GM20000 (cell line): ENCODE measurements at regions not wholly inside any gene's neighbourhood (a gene's known extent, or its start where the extent isn't known, plus 50 kb on each side); places are given as distances from the start of the nearest gene placed in this dataset.

Experiments
- DNase-seq: peaks from one replicate; pipeline ENCODE4 v3.0.0; 2012; ENCODE audit warnings: low spot score
- TF ChIP-seq, protein P1 (sequence below): IDR thresholded peaks from 2 replicates; pipeline ENCODE4 v1.5.1; 2012; ENCODE audit warnings: mild to moderate bottlenecking, control low read depth; ENCODE audit errors: extremely low read depth, missing control alignments

DNA sequence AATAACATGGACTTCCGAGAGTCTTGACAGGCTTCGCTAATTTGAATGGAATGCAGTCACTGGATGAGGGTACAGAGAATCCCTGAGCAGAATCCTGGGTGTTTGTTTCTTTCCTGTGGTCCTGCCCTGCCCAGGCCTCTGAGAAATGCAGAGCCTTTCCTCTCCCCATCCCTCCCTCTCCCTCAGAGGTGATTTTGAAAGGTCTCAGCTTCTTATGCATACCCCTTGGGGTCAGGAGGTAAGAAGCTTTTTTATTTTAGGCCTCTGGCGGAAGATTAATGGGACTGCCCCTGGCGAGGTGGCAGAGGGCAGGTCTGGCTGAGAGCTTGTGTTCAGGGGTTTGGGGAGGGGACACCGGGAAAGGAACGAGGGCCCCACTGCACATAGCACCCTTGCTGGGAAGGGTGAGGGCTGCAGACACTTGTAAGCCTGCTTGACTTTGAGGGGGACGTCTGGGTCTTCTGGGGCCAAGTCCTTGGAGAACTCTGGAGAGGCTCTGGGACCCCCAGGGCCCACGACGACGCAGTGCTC is 116.5 kb upstream of the SLC45A1 start:
- no peak for DNase-seq
- TF ChIP-seq, protein P1, sequence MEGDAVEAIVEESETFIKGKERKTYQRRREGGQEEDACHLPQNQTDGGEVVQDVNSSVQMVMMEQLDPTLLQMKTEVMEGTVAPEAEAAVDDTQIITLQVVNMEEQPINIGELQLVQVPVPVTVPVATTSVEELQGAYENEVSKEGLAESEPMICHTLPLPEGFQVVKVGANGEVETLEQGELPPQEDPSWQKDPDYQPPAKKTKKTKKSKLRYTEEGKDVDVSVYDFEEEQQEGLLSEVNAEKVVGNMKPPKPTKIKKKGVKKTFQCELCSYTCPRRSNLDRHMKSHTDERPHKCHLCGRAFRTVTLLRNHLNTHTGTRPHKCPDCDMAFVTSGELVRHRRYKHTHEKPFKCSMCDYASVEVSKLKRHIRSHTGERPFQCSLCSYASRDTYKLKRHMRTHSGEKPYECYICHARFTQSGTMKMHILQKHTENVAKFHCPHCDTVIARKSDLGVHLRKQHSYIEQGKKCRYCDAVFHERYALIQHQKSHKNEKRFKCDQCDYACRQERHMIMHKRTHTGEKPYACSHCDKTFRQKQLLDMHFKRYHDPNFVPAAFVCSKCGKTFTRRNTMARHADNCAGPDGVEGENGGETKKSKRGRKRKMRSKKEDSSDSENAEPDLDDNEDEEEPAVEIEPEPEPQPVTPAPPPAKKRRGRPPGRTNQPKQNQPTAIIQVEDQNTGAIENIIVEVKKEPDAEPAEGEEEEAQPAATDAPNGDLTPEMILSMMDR, result no peak

DNA sequence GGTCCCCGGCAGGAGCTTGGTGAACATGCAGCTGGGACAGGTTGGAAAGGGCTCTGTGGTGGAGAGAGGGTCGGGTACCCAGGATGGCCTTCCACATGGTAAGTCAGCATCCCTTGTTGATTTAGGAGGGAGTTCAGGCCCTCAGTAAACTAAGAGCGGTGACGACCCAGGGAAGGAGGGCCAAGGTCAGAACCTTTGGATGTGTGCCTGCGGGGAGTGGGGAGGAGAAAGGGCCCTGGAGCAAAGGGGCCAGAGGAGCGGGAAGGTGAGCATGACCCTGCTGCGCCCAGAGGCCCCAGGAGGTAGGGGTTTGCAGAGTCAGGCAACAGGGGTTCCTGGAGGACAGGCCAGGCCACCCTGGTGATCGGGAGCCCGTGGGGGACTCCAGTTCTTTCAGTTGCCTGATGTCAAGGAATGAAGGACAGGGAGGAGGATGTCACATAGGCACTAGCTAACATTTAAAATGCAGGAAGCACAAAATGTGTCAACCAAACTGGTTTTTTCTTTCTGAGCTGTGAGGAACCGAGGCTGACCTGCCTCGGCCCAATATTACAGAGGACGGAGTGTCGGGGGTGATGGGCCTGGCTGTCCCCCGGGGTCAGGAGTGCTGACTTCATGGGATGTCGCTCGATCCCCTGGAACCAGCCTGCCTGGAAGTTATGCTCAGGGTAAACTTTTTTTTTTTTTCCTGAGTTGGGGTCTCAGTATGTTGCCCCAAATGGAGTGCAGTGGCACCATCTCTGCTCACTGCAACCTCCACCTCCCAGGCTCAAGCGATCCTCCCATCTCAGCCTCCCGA is 117.4 kb upstream of the SLC45A1 start:
- no peak for DNase-seq
- TF ChIP-seq, protein P1, result no peak

GRCh38 chr1:8198522-8198921 is 119.4 kb upstream of the SLC45A1 start:
- no peak for DNase-seq
- TF ChIP-seq, protein P1, result no peak

- DNase-seq, result no peak
- TF ChIP-seq, protein P1, result no peak
Observed at GRCh38 chr1:8197493-8198282, 120.2 kb upstream of the SLC45A1 start.

GRCh38 chr1:8194481-8195227 is 123.3 kb upstream of the SLC45A1 start:
- DNase-seq, result no peak
- TF ChIP-seq, protein P1, result no peak

GRCh38 chr1:8193840-8194406 is 124.0 kb upstream of the SLC45A1 start:
- DNase-seq, result no peak
- TF ChIP-seq, protein P1, result no peak
